ENCODE measurements at regions not wholly inside any gene's neighbourhood (a gene's known extent, or its start where the extent isn't known, plus 50 kb on each side); places are given as distances from the start of the nearest gene placed in this dataset.
"Not testable (repeated sequence)": the region's sequence is repeated elsewhere in the genome, so short reads cannot be mapped to it uniquely, and the experiment has no call there.

DNA sequence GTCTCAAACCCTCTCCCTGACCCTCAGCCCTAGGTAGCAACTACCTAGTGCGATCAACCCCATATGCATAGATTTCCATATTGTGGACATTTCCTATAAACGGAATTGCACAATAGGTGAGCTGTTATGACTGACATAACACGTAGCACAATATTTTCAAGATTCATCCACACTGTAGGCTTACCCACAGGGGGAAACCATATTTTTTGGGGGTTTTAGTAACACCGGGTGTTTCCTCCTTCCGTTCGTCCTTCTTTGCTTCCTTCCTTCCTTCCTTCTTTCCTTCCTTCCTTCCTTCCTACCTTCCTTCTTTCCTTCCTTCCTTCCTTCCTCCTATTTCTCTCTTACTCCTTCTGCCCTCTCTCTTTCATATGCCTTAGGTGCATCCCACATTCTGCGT, 524.2 kb downstream of the CWH43 start:
- ATAC-seq; intact Hi-C loops (cut with DNase I, micrococcal nuclease); DNase-seq: not testable (repeated sequence)

DNA sequence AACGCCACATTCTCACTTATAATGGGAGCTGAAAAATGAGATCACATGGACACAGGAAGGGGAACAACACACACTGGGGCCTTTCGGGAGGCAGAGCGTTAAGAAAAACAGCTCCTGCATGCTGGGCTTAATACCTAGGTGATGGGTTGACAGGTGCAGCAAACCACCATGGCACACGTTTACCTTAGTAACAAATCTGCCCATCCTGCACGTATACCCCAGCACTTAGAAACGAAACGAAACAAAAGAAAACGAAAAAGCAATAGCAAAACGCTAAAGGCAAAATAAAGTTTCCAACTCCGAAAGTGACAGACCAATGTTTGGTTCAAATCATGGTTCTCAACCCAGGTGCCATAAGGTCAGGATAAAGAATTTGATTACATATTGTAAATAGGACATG, 525.3 kb downstream of the CWH43 start:
- intact Hi-C loops (cut with DNase I, micrococcal nuclease); H3K4me1 ChIP-seq (ENCODE audit: low read depth); H3K36me3 ChIP-seq (ENCODE audit: low read depth); ATAC-seq; H3K4me3 ChIP-seq: not testable (repeated sequence)
- peak in 1 of 3 donors; percentile 29 for DNase-seq
- peaks cover 46% of the 10 kb centered on the region for H3K9me3 ChIP-seq

More for the DNA sequence above, 524.2 kb downstream of the CWH43 start:
- H3K4me3 ChIP-seq; H3K36me3 ChIP-seq (ENCODE audit: low read depth); H3K4me1 ChIP-seq (ENCODE audit: low read depth): not testable (repeated sequence)
- H3K9me3 ChIP-seq: peaks cover 48% of the 10 kb centered on the region

DNA sequence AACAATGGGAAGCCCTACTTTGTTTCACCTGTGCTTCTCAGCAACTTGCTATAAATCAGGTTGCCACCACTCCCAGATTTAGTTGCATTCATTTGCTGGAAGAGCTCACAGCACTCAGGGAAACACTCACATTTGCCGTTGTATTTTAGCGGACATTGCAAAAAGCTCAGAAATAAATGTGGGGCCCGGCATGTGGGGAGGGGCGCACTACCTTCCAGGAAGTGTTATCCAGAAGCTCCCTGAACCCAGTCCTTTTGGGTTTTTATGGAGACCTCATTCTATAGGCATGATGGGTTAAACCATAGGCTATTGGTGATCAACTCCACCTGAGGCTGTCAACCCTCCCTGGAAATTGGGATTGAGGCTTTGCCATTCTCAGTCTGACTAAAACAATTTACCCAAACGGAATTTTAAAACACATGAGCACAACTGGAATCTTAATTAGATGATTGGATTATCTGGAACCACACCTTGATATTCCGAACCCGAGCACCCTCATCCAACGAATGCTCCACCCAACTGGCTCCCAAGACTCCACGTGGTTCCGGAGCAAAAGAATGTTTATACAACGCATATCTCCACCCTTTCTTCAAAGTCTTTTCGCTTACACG, 525.9 kb downstream of the CWH43 start:
- ATAC-seq; intact Hi-C loops (cut with DNase I, micrococcal nuclease): not testable (repeated sequence)
- peak in 1 of 3 donors; percentile 34 for DNase-seq

DNA sequence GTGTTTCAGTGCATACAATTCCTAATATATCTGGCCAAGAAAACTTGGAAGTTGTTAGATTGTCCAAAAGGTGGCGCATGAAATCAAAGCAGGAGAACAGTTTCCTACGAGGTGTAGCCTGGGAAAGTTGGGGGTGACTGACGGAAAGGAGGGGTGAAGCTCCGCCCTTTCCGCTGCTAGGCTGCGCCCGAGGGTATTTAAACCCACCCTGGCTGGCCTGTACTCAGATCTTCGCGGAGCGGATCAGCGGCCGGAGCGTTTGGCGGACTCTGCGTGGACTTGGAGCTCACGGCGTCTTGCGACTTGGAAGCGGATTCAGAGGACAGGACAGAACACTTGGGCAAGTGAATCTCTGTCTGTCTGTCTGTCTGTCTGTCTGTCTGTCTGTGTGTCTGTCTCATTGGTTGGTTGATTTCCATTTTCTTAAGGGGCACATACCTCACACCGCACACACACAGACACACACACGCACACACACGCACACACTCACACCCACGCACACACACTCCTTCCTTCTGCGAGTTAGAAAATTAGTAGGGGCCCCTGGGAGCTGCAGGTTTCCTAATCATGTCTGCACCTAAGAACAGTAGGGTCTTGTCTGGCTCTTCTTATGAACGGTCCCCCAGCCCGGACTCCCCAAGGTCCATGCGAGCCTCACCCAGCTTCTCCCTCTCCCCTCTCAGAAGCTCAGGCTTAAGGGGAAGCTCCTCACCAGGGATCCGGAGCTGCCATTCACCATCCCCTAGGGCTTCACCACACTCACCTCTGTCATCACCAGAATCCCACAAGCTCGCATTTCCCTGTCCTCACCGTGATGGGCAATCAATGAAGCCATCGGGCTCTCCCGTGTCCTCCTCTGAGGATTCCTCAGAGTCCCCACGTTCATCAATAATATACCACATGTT, 526.8 kb downstream of the CWH43 start:
- ATAC-seq; H3K4me1 ChIP-seq (ENCODE audit: low read depth); H3K4me3 ChIP-seq; H3K36me3 ChIP-seq (ENCODE audit: low read depth); intact Hi-C loops (cut with DNase I, micrococcal nuclease): not testable (repeated sequence)
- DNase-seq: peak in 1 of 3 donors; percentile 62
- H3K9me3 ChIP-seq: peaks cover 56% of the 10 kb centered on the region

More for the DNA sequence above, 525.9 kb downstream of the CWH43 start:
- not testable (repeated sequence) for H3K36me3 ChIP-seq (ENCODE audit: low read depth); H3K4me3 ChIP-seq; H3K4me1 ChIP-seq (ENCODE audit: low read depth)
- peaks cover 51% of the 10 kb centered on the region for H3K9me3 ChIP-seq

DNA sequence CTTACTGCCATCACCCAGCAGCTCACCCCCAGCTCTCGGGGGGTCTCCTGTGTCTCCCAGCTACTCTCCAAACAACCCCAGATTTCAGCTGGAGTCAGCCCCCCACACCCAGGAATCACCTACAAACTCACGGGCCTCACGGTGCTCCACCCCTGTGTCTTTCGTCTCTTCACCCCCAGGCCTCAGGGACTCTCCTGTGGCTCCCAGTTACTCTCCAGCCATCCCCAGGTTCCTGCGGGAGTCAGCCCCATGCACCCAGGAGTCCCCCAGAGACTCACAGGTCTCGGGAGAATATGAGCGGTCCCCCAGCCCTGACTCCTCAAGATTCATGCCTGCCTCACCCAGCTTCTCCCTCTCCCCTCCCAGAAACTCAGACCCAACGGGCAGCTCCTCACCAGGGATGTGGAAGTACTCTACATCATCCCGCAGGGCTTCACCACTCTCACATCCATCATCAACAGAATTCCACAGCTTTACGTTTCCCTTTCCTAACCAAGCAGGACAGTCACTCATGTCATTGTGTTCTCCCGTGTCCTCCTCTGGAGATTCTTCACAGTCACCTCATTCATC, 527.6 kb downstream of the CWH43 start:
- DNase-seq: peak in 1 of 3 donors; percentile 34
- not testable (repeated sequence) for ATAC-seq
- H3K9me3 ChIP-seq: peaks cover 61% of the 10 kb centered on the region

DNA sequence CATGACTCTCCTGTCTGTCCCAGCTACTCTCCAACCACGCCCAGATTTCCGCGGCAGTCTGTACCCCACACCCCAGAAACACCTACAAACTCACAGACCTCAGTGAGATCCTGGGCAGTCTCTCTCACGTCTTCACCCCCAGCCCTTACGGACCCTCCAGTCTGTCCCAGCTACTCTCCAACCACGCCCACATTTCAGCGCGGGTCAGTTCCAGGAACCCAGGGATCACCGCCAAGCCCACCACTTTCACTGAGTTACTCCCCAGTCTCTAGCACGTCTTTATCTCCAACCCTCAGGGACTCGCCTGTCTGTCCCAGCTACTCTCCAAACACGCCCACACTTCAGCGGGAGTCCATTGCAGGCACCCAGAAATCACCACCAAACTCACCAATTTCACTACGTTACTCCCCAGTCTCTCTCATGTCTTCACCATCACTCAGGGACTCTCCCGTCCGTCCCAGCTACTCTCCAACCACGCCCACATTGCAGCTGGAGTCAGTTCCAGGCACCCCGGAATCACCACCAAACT, 528.2 kb downstream of the CWH43 start:
- H3K4me1 ChIP-seq (ENCODE audit: low read depth); H3K36me3 ChIP-seq (ENCODE audit: low read depth); ATAC-seq; H3K4me3 ChIP-seq; intact Hi-C loops (cut with DNase I, micrococcal nuclease): not testable (repeated sequence)
- peaks cover 66% of the 10 kb centered on the region for H3K9me3 ChIP-seq
- peak in 1 of 3 donors; percentile 60 for DNase-seq

More for the DNA sequence above, 527.6 kb downstream of the CWH43 start:
- intact Hi-C loops (cut with DNase I, micrococcal nuclease); H3K36me3 ChIP-seq (ENCODE audit: low read depth); H3K4me3 ChIP-seq; H3K4me1 ChIP-seq (ENCODE audit: low read depth): not testable (repeated sequence)

DNA sequence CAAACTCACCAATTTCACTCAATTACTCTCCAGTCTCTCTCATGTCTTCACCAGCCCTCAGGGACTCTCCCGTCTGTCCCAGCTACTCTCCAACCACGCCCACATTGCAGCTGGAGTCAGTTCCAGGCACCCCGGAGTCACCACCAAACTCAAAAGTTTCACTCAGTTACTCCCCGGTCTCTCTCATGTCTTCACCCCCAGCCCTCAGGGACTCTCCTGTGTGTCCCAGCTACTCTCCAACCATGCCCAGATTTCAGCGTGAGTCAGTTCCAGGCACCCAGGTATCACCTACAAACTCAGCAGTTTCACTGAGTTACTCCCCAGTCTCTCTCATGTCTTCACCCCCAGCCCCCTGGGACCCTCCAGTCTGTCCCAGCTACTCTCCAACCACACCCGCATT, 528.8 kb downstream of the CWH43 start:
- H3K9me3 ChIP-seq: peaks cover 68% of the 10 kb centered on the region
- intact Hi-C loops (cut with DNase I, micrococcal nuclease): not testable (repeated sequence)

DNA sequence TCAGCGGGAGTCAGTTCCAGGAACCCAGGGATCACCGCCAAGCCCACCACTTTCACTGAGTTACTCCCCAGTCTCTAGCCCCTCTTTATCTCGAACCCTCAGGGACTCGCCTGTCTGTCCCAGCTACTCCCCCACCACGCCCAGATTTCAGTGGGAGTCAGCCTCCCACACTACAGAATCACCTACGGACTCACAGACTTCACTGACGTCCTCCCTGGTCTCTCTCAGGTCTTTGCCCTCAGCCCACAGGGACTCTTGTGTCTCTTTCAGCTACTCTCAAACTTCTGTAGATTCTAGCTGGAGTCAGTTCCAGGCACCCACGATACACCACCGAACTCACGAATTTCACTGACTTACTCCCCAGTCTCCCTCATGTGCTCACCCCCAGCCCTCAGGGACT, 529.2 kb downstream of the CWH43 start:
- H3K4me3 ChIP-seq; intact Hi-C loops (cut with DNase I, micrococcal nuclease); ATAC-seq; DNase-seq; H3K4me1 ChIP-seq (ENCODE audit: low read depth); H3K36me3 ChIP-seq (ENCODE audit: low read depth): not testable (repeated sequence)
- peaks cover 67% of the 10 kb centered on the region for H3K9me3 ChIP-seq

More for the DNA sequence above, 528.8 kb downstream of the CWH43 start:
- H3K4me1 ChIP-seq (ENCODE audit: low read depth); H3K36me3 ChIP-seq (ENCODE audit: low read depth); H3K4me3 ChIP-seq; ATAC-seq: not testable (repeated sequence)
- peak in 1 of 3 donors; percentile 52 for DNase-seq

DNA sequence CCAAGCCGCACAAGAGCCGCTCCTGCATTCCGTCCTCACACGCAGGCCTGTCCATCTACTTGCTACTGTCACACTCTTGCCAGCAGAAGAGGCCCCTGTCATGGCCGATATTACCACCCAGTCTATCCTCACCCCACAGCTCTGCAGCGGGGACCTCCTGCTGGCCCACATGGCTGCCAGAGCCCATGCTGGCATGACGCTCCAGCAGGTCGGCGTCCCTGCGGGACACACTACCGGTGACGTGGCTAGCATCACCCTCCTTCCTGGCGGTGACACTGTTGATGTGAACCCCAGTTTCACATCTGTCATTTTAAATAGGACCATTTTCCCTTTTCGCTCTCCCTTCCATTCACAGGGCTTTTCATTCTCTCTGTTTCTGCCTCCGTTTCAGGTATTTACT, 530.0 kb downstream of the CWH43 start:
- H3K4me3 ChIP-seq; intact Hi-C loops (cut with DNase I, micrococcal nuclease); ATAC-seq; H3K36me3 ChIP-seq (ENCODE audit: low read depth); H3K4me1 ChIP-seq (ENCODE audit: low read depth): not testable (repeated sequence)
- DNase-seq: peak in 1 of 3 donors; percentile 24
- H3K9me3 ChIP-seq: peaks cover 63% of the 10 kb centered on the region

DNA sequence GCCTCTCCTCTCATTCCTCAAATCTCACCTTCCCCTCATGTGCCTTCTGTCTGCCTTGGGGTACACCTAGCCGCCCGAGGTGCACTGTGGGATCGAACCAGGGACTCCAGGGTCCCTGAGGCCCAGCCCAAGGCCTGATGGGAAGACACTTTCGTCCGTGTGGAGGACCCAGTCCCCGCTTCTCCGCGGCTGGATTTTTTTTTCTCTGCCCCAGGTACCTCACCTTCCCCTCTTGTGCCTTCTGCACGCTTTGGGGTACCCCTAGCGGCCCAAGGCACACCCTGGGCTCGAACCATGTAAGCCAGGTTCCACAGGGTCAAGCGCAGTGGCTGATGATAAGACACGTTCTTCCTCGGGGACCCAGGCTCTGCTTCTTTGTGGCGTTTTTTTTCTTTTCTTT, 530.7 kb downstream of the CWH43 start:
- DNase-seq (no peak), ATAC-seq (no peak)
- H3K4me3 ChIP-seq: no peak overlapping the region
- H3K36me3 ChIP-seq (ENCODE audit: low read depth): no peaks in the 10 kb centered on the region
- TF ChIP-seq, protein P1, sequence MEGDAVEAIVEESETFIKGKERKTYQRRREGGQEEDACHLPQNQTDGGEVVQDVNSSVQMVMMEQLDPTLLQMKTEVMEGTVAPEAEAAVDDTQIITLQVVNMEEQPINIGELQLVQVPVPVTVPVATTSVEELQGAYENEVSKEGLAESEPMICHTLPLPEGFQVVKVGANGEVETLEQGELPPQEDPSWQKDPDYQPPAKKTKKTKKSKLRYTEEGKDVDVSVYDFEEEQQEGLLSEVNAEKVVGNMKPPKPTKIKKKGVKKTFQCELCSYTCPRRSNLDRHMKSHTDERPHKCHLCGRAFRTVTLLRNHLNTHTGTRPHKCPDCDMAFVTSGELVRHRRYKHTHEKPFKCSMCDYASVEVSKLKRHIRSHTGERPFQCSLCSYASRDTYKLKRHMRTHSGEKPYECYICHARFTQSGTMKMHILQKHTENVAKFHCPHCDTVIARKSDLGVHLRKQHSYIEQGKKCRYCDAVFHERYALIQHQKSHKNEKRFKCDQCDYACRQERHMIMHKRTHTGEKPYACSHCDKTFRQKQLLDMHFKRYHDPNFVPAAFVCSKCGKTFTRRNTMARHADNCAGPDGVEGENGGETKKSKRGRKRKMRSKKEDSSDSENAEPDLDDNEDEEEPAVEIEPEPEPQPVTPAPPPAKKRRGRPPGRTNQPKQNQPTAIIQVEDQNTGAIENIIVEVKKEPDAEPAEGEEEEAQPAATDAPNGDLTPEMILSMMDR (IDR thresholded peaks at IDR 0.05): no peak
- intact Hi-C loops (cut with DNase I, micrococcal nuclease): no loop called here
- H3K9me3 ChIP-seq: peaks cover 56% of the 10 kb centered on the region
- no peaks in the 10 kb centered on the region for H3K4me1 ChIP-seq (ENCODE audit: low read depth)

DNA sequence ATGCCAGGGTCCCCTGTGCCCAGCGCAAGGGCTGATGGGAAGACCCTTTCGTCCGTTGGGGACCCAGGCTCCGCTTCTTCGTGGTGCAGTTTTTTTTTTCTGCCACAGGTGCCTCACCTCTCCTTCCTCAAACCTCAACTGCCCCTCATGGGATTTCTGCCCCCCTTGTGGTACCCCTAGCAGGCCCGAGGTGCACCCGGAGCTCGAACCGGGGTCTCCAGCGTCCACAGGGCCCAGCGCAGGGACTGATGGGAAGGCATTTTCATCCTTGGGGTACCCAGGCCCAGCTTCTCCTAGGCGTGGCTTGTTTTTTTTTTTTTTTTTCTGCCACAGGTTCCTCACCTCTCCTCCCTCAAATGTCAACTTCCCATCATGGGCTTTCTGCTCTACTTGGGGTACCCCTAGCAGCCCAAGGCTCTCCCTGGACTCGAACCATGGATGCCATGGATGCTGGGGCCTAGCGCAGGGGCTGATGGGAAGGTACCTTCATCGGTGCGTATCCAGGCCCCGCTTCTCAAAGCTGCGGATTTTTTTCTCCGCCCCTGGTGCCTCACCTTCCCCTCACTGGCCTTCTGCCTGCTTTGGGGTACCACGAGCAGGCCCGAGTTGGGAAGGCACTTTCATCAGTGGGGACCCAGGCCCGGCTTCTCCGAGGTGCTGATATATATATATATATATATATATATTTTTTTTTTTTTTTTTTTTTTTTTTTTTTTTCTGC, 531.6 kb downstream of the CWH43 start:
- H3K9me3 ChIP-seq: peaks cover 48% of the 10 kb centered on the region
- H3K4me3 ChIP-seq; H3K36me3 ChIP-seq (ENCODE audit: low read depth); H3K4me1 ChIP-seq (ENCODE audit: low read depth); intact Hi-C loops (cut with DNase I, micrococcal nuclease); DNase-seq; ATAC-seq: not testable (repeated sequence)
